HG03457 (cell line): ENCODE measurements at regions not wholly inside any gene's neighbourhood (a gene's known extent, or its start where the extent isn't known, plus 50 kb on each side); places are given as distances from the start of the nearest gene placed in this dataset.
"Not testable (repeated sequence)": the region's sequence is repeated elsewhere in the genome, so short reads cannot be mapped to it uniquely, and the experiment has no call there.

ENCODE experiments used
- ATAC-seq: cut with Tn5 transposase; IDR thresholded peaks from one replicate; pipeline ENCODE4 v1.9.1; 2021; ENCODE audit warnings: moderate number of reproducible peaks; ENCODE audit not compliant: unreplicated experiment

GRCh38 chr22:49011769-49012648, 815.7 kb downstream of the BRD1 start:
- no peak for ATAC-seq

GRCh38 chr22:49011379-49011768, 816.3 kb downstream of the BRD1 start:
- no peak for ATAC-seq

- ATAC-seq: no peak
These were observed 816.8 kb downstream of the BRD1 start for GRCh38 chr22:49010901-49011300.

GRCh38 chr22:49010070-49010863, 817.4 kb downstream of the BRD1 start:
- ATAC-seq: no peak

- no peak for ATAC-seq
These were observed 818.2 kb downstream of the BRD1 start for GRCh38 chr22:49009359-49010063.

GRCh38 chr22:49008682-49009235, 818.9 kb downstream of the BRD1 start:
- ATAC-seq: no peak

- no peak for ATAC-seq
These were observed 820.5 kb downstream of the BRD1 start for GRCh38 chr22:49007013-49007653.

- ATAC-seq: no peak
These were observed 821.3 kb downstream of the BRD1 start for GRCh38 chr22:49006207-49007012.

- no peak for ATAC-seq
These were observed 822.1 kb downstream of the BRD1 start for GRCh38 chr22:49005557-49005956.

GRCh38 chr22:49004484-49005399, 822.9 kb downstream of the BRD1 start:
- no peak for ATAC-seq

GRCh38 chr22:48997605-48998004, 830.1 kb downstream of the BRD1 start:
- not testable (repeated sequence) for ATAC-seq

- no peak for ATAC-seq
These were observed 834.0 kb downstream of the BRD1 start for GRCh38 chr22:48993655-48994054.

GRCh38 chr22:48984639-48985038, 843.0 kb downstream of the BRD1 start:
- no peak for ATAC-seq

- no peak for ATAC-seq
These were observed 845.3 kb downstream of the BRD1 start for GRCh38 chr22:48982321-48982905.

GRCh38 chr22:48981371-48982061, 846.2 kb downstream of the BRD1 start:
- ATAC-seq: no peak

GRCh38 chr22:48980918-48981317, 846.8 kb downstream of the BRD1 start:
- ATAC-seq: no peak

GRCh38 chr22:48980409-48980808, 847.3 kb downstream of the BRD1 start:
- ATAC-seq: no peak

- no peak for ATAC-seq
These were observed 848.2 kb downstream of the BRD1 start for GRCh38 chr22:48979482-48979881.
